ENCODE measurements at regions not wholly inside any gene's neighbourhood (a gene's known extent, or its start where the extent isn't known, plus 50 kb on each side); places are given as distances from the start of the nearest gene placed in this dataset.
"Not testable (repeated sequence)": the region's sequence is repeated elsewhere in the genome, so short reads cannot be mapped to it uniquely, and the experiment has no call there.

- DNase-seq, result no peak
Observed at GRCh38 chr6:54440549-54440948, 132.3 kb downstream of the TINAG start.

- no peak for DNase-seq
Observed at GRCh38 chr6:54441020-54441419, 132.8 kb downstream of the TINAG start.

DNA sequence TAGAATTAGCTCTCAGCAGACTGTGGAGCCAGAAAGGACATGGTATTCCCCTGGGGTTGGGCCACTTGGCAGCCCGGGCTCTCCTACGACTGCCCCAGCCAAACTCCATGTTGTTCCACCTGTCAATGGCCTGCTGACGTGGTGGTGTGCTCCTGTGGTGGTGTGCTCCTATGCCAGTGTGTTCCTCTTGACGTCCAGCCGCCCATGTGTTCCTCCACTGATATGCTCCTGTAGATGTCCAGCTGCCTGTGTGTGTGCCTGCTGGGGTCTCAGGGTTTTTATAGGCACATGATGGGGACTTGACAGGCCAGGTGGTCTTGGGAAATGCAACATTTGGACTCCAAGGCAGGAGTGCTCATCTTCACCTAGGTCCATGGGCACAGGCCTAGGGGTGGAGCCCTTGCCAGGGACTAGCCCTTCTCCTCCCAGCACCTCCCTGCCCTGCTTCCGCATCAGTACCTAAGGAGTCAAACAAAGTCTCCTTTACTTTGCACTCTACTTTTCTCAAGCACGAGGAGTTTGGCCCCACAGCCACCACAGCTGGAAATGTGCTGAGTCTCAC, 133.5 kb downstream of the TINAG start:
- DNase-seq, result no peak

DNA sequence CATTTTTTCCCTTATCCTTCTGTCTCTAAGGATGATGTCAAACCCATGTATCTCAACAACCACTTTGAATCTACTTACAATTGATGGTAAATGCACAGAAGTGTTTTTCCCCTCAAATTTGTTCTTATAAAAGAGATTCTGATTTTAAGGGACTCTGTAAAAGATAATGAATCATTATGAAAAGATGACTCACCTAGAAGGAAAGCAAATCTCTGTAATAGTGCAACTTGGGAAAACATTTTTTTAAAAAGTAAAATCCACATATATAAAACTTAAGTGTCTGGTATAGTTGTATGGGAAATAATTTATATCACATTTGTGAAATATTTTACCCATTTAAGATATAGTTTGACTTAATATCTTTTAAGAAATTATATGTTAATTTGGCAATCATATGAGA, 137.0 kb downstream of the TINAG start:
- no peak for DNase-seq

DNA sequence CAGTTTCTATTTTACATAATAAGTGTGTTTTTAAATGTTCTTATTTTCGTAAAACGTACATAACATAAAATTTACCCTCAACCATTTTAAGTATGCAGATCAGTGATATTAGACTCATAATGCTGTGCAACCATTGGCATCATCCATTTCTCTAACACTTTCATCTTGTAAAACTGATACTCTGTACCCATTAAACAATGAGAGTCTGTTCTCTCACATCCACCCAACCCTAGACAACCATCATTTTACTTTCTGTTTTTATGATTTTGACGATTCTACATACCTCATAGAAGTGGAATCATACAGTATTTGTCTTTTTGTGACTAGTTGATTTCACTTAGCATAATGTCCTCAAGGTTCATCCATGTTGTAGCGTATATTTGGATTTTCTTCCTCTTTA, 140.4 kb downstream of the TINAG start:
- DNase-seq, result no peak

DNA sequence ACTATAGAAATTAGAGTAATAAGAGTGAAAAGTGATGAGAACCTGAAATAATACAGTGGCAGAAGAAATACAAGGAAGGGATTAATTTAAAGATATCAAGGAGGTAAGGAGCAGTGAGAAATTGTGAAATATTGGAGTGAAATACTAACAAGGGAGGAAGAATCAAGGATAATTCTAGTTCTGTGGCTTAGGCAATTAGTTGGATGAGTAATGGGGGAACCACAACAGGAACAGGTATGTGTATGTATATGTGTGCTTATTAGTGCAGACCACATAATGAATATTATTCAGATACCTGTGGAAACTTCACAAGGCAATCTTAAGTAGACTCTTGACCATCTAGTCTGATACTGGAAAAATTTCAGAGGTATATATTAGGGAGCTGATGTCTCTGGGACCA, 143.3 kb downstream of the TINAG start:
- DNase-seq, result no peak

DNA sequence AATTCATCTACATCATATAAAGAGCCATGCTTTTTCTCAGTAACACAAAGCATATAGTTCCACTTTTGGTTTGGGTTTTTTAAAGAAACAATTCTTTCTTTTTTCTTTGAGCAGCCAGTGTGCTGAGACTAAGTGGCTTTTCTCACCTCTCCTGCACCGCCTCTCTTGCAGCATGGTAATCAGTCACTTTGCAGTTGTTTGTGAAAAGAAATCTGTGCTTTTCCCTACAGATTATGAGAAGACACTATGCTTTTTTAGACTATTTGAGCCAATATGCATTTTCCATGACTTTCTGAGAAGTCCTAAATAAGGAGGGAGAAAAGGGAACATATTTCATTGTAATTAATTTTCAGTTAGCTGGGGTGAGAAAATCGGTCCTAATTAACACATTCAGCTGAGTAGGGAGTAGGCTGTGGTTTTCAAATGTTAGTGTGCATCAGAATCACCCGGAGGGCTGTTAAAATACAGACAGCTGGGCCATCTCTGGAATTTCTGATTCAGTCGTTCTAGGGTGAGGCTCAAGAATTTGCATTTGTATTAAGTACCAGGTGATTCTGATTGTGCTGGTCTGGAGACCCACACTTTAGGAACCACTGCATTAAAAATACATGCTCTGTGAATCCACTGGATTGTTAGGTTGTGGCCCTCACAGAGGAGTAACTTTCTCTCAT, 155.2 kb downstream of the TINAG start:
- no peak for DNase-seq

- DNase-seq, result no peak
Observed at GRCh38 chr6:54465649-54466300, 157.5 kb downstream of the TINAG start.

- DNase-seq, result no peak
Observed at GRCh38 chr6:54467384-54467783, 159.1 kb downstream of the TINAG start.

GRCh38 chr6:54473328-54473727, 165.1 kb downstream of the TINAG start:
- DNase-seq, result no peak

DNA sequence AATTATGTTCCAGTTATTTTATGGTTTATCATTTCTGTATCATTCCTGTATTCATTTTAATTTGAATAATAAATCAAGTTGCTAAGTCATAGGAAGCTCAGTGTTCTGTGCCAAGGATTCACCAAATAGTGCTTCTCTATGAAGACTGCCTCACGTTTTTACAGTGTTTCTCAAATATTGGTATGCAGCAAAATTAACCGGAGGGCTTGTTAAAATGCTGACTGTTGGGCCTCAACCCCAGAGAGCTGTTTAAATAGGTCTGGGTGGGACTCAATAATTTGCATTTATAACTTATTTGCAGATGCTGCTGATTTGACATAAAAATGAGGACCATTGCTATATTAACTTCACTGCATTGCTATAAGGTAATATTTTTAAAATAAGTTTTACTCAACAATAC, 166.7 kb downstream of the TINAG start:
- no peak for DNase-seq

DNA sequence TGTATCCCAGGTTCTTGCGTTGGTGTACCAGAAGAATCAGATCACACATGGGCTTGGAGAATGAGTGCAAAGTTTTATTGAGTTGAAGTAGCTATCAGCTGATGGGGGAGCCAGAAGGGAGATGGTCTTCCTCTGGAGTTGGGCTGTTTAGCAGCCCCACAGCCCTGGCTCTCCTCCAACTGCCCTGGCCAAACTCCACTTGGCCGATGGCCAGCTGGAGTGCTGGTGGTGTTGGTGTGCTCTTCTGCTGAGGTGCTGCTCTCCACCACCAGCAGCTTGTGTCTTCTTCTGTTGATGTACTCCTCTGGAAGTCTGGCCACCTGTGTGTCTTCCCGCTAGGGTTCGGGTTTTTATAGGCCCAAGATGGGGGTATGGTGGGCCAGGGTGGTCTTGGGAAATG, 172.8 kb downstream of the TINAG start:
- DNase-seq, result no peak

GRCh38 chr6:54491431-54491830, 183.2 kb downstream of the TINAG start:
- DNase-seq, result no peak

DNA sequence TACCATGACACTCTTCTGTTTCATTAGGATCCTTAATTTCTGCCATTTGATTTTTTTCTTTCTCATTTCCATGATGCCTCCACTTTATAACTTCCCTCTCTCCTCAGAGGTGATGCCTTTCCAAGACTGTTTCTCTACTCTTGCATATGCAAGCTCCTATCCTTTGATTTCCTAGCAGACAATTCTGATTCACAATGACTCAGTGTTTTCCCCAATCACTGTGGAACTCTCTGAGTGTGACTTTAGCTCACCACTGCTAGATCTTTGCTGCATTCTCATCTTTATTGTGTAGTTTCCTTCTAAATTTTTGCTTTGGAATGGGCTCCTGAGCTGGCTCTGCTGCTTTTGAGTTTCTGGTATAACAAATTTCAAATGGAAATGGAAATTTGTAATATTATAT, 184.9 kb downstream of the TINAG start:
- peak; percentile 87 for DNase-seq

DNA sequence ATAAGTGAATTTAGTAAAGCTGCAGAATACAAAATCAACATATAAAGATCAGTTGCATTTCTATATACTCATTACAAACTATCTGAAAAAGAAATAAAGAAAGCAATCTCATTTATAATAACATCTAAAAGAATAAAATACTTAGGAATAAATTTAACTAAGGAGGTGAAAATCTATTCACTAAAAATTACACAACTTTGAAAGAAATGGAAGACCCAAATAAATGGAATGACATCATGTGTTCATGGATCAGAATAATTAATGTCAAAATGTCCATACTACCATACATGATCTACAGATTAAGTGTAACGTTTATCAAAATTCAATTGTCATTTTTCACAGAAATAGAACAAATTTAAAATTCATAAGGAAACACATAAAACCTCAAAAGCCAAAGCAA, 194.9 kb downstream of the TINAG start:
- no peak for DNase-seq

DNA sequence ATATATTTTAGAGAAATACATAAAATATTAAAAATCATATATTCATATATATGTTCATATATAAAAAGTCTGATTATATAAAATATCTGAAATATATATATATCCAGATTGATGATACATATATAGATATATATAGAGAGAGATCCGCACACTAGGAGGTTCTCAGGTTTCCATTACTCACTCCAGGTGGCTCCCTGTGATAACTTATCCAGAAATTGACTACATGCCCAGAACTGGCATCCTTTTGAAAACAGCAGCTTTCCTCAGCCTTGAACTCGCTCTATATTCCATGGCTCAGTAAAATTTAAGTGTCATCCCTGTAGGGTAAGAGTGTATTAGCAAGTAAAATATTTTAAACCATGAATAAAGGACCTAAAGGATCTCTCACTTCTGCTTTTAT, 206.8 kb downstream of the TINAG start:
- peak; percentile 23 for DNase-seq

DNA sequence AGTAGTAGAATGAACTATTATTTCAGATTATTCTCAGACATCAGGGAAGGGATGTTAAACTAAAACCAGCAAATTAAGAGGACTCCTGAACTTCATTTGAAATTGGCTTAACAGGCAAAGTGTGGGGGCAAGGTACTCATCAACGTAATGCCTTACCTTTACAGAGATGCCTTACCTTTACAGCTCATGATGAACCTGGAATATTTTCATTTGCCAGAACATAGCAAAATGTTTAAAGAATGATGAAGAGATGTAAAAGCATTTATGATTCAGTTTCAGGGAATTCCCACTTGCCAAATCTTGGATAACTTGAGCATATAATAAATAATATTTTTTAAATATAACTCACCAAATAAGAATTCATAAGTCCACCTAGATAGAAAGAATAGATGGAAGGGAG, 207.5 kb downstream of the TINAG start:
- peak; percentile 8 for DNase-seq

DNA sequence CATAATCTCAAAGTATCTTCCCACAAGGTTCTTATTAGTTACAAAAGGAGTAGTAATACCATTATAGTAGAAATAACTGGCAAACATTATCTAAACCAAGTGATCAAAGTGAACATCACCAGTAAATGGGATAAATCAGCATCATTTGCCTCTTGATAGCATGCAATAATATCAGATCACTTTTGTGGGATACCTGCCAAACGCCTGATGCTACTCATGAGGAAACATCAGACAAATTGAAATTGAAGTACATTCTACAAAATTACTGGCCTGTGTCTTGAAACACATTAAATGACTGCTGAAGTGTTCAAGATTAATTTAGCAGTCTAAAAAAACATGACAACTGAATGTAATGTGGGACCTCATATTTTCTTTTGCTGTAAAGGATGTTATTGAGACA, 208.1 kb downstream of the TINAG start:
- peak; percentile 7 for DNase-seq

DNA sequence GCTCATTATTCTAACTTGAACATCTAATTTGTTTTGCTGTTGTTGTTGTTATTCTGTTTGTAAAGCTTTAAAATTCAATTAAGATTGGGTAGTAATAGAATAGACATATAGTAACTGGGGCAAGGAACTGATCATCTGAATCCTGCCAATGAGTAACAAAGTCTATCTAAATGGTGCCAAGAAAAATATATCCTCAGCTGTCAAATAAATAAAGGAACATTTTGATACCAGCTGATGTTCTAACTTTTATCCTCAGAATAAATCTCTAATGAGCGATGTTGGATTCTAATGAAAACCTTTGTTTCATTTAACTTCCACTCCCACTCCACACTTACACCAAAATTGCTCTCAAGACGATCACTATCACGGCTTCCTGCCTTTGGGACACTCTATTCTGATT, 210.9 kb downstream of the TINAG start:
- DNase-seq, result no peak

DNA sequence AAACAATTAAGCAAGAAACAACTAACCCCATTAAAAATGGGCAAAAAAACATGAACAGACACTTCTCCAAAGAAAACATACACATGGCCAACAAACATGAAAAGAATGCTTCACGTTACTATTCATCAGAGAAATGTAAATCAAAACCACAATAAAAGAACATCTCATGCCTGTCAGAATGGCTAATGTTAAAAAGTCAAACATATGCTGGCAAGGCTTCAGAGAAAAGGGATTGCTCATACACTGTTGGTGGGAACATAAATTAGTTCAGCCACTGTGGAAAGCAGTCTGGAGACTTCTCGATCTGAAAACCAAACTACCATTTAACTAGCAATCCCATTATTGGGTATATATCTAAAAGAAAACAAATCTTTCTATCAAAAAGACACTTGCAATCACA, 217.5 kb downstream of the TINAG start:
- peak; percentile 76 for DNase-seq

- no peak for DNase-seq
Observed at GRCh38 chr6:54533567-54533966, 225.3 kb downstream of the TINAG start.

GRCh38 chr6:54535568-54535967, 227.3 kb downstream of the TINAG start:
- no peak for DNase-seq

- DNase-seq, result peak; percentile 48
Observed at GRCh38 chr6:54541541-54541940, 233.3 kb downstream of the TINAG start.

- DNase-seq, result peak; percentile 12
Observed at GRCh38 chr6:54559136-54559535, 250.9 kb downstream of the TINAG start.

GRCh38 chr6:54564188-54564587, 255.9 kb downstream of the TINAG start:
- not testable (repeated sequence) for DNase-seq

All from fibroblast of upper back skin (primary cell).